NCI-H524 (cell line): ENCODE measurements at regions not wholly inside any gene's neighbourhood (a gene's known extent, or its start where the extent isn't known, plus 50 kb on each side); places are given as distances from the start of the nearest gene placed in this dataset.

ENCODE experiments used
- DNase-seq, 2 experiments: peaks; one replicate each; lab custom pipeline; 2025; lab: John Stamatoyannopoulos, UW

DNA sequence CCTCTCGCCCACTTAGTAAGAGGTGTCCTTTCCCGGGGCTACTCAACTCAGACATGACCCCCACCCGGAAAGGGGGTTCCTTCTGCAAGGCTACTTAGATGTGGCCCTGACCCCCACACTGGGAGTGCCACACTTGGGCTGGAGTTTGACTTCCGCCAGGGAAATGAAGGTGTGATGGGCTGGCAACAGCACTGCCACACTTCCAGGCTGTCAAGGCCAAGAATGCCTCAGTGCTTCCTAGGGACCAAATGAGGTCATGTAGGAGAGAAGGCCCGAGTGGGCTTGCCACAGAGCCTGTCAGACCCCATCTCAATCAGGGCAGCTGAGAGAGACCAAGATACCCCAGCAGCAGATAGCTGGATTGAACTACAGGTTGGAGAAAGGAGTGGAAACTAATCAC lies 55.5 kb downstream of the DRD1 start:
- no peak for DNase-seq

DNA sequence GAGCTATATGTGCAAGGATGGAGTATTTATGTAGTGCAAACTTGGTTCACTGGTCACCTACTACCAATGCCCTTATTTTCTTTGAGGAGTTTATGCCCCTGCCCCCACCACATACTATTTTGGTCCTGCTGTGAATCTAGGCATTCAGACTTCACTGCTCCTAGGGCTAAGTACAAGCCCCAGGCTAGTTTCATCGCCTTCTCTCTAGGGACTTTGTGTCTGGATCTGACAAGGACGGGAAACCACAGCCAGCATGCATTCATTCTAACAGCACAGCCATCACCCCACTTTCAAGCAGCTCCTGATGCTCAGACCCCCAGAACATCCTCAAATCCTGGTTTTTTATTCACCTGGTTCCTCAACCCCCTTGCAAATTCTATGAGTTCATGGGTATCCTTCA lies 56.8 kb downstream of the DRD1 start:
- no peak for DNase-seq

DNA sequence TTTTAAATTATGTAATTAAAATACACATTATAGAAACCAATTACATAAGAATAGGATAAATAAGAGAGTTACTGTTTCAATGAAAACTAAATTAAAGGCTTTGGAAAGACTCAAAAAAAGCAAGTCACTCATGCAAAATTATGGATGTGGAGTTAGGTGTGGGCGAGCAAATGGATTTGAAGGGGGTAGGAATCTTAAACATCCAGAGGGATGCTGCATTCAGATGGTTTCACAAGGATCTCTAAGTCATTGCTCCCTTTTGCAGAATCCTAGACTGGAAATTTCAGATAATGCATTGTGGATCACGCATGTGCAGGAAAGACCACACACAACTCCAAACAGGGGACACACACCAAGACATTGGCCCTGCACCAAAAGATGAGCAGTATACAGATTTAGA lies 57.5 kb downstream of the DRD1 start:
- DNase-seq, result no peak

DNA sequence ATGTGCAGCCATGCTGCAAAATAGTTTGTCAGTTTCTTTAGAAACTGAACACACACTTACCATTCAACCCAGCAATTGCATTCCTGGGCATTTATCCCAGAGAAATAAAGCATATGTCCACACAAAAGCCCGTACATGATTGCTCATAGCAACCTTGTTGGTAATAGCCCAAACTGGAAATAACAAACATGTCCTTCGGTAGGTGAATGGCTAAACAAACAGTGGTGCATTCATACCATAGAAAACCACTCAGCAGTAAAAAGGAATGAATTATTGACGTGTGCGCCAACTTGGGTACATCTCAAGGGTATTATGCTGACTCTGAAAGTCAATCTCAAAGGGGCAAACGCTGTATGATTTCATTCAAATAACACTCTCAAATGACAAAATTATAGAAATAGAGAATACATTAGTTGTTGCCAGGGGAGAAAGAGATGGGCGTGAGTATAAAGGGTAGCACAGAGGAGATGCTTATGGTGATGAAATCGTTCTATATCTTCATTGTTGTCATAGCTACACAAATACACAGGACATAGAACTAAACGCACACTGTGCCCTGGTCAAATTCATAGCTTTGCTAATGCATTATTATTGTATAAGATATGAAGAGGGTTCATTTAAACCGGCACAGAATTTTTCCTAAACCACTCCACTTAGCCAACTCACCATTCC lies 58.2 kb downstream of the DRD1 start:
- no peak for DNase-seq

DNA sequence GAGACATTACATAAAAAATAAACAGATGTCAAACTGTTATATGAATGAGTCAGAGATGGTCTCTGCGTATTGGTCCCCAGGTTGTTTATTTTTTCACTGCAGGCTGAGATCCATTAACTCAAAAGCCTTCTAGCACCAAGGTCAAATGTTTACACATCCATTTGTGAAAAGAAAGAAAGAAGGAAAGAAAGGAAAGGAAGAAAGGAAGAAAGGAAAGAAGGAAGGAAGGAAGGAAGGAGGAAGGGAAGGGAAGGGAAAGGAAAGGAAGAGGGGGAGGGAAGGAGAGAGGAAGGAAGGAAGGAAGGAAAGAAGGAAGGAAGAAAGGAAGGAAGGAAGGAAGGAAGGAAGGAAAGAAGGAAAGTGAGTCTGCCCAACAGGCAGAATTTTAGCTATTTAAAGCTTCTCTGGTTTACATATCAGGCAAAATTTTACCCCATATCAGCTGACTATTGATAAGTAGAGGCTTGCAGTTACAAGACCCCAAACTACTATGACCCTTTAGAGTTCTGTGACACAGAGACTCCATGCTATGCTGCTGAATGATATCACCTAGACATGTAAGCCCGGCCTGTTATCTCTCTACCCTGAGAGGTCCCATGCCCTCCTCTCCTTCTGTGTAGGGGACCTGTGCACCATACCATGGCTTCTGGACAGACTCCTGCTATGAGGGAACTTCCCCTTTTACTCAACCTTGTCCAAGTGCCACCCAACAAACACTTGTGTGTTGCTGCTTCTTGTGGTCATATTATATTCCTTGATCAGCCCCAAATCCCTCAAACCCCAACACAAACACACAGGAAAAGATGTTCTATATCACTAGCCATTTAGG lies 59.0 kb downstream of the DRD1 start:
- no peak for DNase-seq

DNA sequence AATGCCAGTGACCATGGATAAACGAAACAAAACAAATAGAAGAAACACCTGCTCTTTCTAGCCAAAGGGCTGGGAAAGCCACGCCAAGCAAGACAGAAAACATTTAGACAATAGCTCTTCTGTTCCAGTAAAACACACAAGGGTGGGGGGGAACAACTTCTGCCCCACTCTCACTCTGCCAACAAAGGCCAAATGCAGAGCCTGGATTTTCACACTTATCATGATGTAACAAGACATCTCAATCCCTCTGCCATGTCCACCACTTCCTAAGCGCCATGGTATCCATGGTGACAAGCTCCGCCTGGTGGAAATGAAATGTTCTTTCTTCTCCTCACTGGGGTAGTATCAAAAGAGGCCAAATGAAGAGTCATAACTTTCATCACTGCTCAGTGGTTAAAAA lies 60.6 kb downstream of the DRD1 start:
- peak in 1 of 2 experiments; percentile 16 for DNase-seq

DNA sequence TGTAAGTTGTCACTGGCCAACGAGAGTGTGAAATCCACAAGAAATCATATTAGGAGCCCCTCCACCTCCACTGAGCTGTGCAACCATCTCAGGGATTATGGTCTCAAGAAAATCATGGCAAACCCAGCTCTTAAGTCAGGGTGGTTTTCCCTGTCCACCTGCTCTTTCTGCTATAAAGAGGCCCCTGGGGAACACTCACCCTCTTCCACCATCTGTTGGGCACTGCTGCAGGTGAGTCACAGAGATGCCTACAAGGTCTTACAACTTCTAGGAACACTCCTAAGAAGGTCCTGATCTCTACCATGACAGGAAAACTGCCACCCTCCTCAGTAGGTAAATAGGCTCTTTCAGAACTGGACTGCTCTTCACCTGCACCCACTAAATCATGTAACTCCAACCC lies 61.8 kb downstream of the DRD1 start:
- DNase-seq, result peak; percentile 82 to 96

DNA sequence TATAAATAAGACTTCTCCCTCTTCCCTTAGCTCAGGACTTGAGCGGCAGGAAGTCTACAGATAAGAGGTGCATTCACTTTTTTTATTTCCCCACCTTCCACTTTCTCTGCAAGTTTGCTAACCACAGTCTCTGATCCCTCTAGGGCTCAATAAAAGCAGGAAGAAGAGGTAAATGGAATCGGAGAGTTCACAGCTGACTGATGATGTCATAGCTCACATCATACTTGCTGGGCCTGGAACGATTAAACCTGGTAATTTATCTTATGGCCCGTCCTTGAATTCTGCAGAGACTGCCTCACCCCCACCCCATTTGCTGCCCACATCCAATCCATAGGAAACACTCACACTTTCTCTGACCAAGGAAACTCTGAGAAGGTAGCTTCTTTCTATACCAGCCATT lies 62.9 kb downstream of the DRD1 start:
- no peak for DNase-seq

DNA sequence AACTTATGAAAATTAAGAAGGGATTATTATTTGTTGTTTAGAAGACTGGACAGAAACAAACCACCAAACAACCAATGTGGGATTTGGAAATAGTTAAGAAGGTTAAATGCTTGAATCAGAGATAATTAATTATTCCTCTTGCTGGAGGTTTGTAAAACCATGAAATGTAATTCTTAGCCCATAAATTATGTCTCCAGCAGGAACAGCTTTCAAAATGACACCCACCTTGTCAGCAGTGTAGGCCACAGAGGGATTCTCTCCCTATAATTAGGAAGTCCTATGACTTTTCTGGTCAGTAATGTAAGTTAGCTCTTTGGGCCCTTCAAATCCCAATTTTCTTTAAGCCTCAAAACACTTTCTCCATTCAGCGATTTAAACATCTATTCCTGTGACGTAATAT lies 63.3 kb downstream of the DRD1 start:
- no peak for DNase-seq

DNA sequence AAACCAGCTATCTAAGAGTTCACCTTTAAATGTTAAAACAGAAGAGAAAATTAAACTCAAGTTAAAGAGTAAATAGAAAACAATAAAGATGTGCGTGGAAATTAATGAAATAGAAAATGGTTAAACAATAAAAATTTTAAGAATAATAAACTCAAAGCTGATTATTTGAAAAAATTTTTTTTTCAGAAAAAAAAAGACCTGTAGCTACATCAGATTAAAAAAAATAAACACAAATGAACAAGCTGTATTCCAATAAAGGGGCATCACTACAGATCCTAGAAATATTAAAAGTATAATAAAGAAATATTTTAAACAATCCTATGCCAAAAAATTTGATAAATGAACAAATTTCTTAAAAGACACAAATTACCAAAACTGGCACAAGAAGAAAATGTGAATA lies 64.1 kb downstream of the DRD1 start:
- DNase-seq, result no peak

DNA sequence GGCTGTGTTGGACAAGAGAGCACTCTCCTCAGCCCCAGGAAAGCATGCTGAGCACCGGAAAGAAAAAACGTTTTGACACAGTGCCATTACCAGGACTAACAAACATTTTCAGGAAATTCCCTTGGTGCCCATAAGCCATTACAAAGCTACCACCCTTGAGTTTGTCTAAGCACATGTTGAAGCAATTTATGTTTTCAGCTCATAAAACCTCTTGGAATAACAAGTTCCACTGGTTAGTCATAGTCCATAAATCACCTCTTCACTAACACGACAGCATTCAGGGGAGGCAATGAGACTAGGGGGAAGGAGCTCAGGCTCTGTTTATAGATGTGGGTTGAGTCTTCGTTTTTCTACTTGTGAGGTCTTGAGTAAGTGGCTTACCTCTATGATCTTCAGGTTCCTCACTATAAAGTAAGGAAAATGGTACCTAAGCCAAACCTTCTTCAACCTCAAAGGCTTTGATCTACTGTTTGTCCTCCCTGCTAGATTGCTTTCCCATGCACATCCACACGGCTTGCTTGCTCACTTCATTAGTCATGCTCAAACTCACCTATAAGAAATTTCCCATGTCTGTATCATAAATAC lies 65.4 kb downstream of the DRD1 start:
- no peak for DNase-seq

DNA sequence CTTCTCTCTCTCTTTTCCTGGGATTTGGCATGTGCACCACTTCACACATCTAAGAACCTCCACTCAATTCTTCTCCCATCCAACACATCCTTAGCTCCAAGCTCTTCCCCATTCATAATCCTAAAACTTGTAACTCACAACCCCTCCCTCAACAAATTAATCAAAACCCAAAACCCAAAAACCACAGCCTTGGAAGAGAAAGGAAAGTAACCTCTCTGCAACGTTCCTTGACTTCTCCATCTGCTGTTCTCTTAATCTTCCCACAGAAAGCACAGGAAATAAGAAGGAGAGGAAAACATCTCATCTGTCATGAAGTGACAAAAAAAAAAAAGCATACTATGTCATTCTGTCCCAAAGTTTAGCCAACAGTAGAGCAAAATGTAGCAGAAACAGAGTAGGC lies 66.2 kb downstream of the DRD1 start:
- DNase-seq, result no peak

DNA sequence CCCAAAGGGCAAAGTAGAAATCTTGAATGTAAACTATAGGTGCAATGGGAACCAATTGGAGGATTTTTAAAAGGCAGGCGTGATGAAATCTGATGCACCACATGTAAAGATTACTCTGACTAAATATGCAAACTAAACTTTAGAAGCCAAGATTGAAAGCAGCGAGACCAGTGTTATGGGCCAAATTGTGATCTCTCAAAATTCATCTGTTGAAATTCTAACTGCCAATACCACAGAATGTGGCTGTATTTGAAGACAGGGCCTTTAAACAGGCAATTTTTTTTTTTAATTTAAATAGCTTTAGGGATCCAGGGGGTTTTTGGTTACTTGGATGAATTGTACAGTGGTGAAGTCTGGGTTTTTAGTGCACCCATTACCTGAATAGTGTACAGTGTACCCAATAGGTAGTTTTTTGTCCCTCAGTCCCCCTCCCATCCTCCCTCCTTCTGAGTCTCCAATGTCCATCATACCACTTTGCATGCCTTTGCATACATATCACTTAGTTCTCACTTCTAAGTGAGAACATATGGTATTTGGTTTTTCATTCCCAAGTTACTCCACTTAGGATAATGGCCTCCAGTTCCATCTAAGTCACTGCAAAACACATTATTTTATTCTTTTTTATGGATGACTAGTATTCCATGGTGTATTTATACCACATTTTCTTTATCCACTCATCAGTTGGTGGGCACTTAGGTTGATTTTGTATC lies 69.7 kb downstream of the DRD1 start:
- DNase-seq, result no peak

DNA sequence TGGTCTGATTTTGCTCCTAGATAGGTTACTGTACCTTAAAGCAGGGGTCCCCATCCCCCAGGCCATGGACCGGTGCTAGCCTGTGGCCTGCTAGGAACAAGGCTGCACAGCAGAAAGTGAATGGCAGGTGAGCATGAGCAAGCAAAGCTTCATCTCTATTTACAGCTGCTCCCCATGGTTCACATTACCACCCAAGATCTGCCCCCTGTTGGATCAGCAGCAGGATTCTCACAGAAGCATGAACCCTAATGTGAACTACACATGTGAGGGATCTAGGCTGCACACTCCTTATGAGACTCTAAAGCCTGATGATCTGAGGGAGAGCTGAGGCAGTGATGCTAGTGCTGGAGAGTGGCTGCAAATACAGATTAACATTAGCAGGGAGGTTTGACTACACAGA lies 78.1 kb downstream of the DRD1 start:
- no peak for DNase-seq

DNA sequence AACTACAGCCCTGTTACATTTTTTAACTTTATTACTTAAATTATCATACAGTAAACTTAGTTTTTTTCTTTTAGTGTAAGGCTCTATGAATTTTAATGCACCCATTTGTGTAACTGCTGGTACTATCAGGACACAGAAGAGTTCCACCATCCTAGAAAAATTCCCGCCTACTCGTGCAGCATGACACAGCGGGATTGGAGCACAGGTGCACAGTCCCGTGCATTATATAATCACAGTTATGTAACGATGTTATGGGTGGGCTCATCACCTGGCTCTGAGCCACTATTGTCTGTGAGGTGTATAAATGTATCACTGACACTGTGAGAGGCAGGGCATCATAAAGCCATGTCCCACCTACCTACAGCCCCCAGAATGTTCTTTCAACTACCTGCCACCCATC lies 80.7 kb downstream of the DRD1 start:
- no peak for DNase-seq

DNA sequence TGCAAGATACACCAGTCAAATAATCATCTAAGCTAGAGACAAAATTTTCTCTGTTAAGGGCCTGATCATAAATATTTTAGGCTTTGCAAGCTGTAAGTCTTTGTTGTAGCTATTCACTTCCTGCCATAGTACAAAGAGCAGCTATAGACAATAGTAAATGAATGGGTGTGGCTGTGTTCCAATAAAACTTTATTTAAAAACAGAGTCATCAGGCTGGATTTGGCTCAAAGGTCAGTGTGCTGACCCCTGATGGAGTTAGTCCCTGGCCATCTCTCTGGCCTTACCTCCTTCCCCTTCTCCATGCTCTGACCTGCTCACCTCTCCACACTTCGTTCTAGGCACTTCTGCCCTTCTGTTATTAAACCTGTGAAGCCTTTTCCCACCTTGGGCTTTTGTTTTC lies 86.0 kb downstream of the DRD1 start:
- no peak for DNase-seq

DNA sequence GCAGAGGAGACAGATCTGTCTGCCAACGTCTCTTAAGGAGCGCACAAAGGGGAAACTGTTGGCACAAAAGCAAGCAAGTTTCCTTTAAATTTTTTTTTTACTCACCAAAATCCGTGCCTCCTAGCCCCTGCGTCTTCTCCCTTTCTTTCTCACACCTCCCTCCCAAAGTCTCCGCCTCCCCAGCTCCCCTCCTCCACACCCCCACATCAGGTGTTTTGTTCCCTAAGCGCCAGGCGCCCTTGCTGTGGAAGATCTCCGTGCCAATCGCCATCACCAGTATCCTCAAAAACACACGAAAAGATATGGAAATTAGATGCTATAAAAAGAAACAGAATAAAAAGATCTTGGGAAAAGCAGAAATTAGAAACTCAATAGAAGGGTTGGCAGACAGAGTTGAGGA lies 87.6 kb downstream of the DRD1 start:
- no peak for DNase-seq

DNA sequence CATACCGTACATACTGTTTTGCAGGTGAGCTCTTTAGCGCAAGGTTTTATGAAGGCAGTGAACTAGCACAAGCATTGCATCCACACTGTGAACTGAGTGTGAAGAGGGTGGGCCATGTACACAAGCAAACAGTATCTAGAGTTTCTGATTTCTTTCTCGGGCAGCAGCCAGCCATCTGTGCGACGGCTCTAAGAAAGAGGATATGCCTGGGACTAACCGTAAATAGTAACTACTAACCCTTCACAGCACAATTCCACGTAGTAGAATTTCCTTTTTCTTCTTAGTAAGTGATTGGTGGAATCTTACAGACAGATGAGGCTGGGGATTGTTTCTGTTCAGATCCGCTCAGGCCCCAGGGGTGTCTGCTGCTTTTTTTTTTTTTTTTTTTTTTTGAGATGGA lies 89.0 kb downstream of the DRD1 start:
- peak in 1 of 2 experiments; percentile 53 for DNase-seq

DNA sequence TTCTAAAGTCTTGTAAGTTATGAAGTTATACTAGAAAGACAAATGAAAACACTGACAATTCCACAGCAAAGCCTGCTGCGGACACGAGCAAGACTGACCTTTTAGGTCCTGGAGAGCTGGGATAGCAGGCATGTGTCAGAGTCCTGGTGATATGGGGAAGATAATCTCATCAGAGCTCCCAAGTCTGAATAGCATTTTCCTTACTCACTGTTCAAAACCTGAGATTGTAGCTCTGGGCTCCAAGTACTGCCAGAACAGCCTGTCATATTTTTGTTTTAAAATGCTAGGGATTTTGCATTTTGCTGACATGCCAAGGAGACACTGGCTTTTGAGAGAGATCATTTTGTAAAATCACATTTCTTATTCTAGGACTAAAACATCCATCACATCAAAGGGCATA lies 90.1 kb downstream of the DRD1 start:
- no peak for DNase-seq

DNA sequence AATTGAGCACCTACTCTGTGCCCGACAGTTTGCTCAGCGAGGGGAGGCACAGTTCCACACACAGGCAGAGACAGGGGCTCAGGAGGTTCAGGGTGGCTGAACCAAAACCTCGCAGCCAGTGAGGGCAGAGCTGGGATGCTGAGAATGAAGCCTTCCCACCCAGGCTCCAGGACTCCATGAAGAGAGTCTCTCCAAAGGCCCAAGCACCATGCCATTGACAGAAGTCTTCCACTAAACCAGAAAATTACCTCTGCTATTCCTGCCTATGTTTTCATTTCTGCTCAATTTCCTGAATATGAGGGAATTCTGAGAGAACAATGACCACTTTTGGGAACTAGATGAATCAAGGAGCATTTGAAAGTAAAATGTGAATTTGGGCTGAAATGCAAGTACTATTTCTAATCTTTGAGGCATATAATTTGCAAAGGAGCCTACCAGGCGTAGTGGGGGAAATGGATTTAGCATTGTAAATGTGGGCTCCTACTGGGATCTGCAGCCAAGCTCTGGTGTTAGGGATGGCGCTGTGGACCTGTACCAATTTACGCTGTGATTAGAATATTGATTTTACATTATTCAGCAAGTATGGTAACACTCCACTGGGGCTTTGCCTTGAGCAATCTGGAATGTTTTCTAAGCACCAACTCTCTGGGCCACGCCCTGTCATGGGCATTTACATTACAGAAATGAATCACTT lies 91.9 kb downstream of the DRD1 start:
- no peak for DNase-seq

DNA sequence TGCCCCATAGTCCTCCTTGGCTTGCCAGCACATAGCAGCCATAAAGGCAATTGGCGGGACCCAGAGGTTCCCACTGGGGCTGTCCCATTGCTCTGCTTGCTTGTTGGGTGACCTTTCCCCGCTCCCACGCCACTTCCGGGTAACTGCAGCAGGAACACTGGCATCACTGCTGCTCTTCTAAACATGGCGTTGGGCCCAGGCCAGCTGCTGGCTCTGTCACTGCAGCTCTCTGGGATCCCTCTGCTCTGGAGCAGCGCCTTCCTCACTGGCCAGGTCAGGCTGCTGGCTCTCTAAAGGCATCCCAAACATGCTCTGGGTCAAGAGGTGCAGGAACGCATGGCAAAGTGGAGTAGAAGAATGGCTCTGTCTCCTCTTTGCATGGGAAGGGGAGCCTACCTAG lies 92.9 kb downstream of the DRD1 start:
- no peak for DNase-seq

DNA sequence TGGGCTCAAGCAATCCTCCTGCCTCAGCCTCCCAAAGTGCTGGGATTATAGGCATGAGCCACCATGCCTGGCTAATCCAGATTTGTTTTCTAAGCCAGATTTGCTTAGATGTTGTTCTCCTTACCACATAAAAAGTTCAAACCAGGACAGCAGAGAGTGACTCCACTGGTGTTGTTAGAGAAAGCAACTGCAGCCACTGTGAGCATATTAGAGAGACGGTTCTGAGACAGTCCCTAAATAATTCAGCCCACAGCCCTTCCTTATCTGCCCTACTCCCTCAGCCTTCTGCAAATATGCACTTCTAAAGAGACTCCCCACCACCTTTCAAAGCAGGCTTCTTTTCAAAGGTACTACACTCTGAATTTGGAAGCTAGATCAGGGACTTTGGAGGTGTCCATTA lies 96.1 kb downstream of the DRD1 start:
- DNase-seq, result no peak
